MM.1S (cell line): ENCODE measurements at regions not wholly inside any gene's neighbourhood (a gene's known extent, or its start where the extent isn't known, plus 50 kb on each side); places are given as distances from the start of the nearest gene placed in this dataset.
A peak's percentile ranks its signal among the peaks of the same experiment; 100 is the strongest.

Experiments used
- DNase-seq: peaks from one replicate; pipeline ENCODE4 v3.0.0-alpha.2; 2015
- H2AFZ ChIP-seq: fragments of 300-600 bp; sonication (generic); 2 replicates; pipeline ENCODE4 v1.6.0; 2016; ENCODE audit warnings: antibody characterized with exemption, low read length
- H3F3A ChIP-seq: fragments of 300-600 bp; sonication (generic); 2 replicates; pipeline ENCODE4 v1.6.1; 2016; ENCODE audit warnings: mild to moderate bottlenecking, antibody characterized with exemption, low read length, moderate library complexity, mixed read lengths; ENCODE audit not compliant: insufficient read depth
- H3K27ac ChIP-seq: fragments of 300-600 bp; sonication (generic); 2 replicates; pipeline ENCODE4 v1.5.1; 2016; ENCODE audit warnings: mild to moderate bottlenecking, low read length
- H3K27me3 ChIP-seq: fragments of 300-600 bp; sonication (generic); replicated peaks from 2 replicates; pipeline ENCODE4 v1.6.0; 2016; ENCODE audit warnings: low read length; ENCODE audit not compliant: insufficient read depth
- H3K36me3 ChIP-seq: fragments of 300-600 bp; sonication (generic); replicated peaks from 2 replicates; pipeline ENCODE4 v1.6.1; 2016; ENCODE audit warnings: mild to moderate bottlenecking, low read length, mixed read lengths; ENCODE audit not compliant: insufficient read depth
- H3K4me1 ChIP-seq: fragments of 300-600 bp; sonication (generic); 2 replicates; pipeline ENCODE4 v1.6.1; 2016; ENCODE audit warnings: low read length, mixed read lengths
- H3K4me2 ChIP-seq: fragments of 300-600 bp; sonication (generic); 2 replicates; pipeline ENCODE4 v1.6.0; 2016; ENCODE audit warnings: low read depth, low read length
- H3K4me3 ChIP-seq: fragments of 300-600 bp; sonication (generic); 2 replicates; pipeline ENCODE4 v1.5.1; 2016; ENCODE audit warnings: low read length, mixed read lengths
- H3K79me2 ChIP-seq: fragments of 300-600 bp; sonication (generic); 2 replicates; pipeline ENCODE4 v1.6.1; 2016; ENCODE audit warnings: mixed run types, low read length, mixed read lengths
- H3K9ac ChIP-seq: fragments of 300-600 bp; sonication (generic); 2 replicates; pipeline ENCODE4 v1.6.1; 2016; ENCODE audit warnings: low read length, mixed read lengths
- H3K9me2 ChIP-seq: fragments of 300-600 bp; sonication (generic); replicated peaks from 2 replicates; pipeline ENCODE4 v1.6.1; 2016; ENCODE audit warnings: mild to moderate bottlenecking, low read length, mixed read lengths; ENCODE audit not compliant: insufficient read depth
- H3K9me3 ChIP-seq: fragments of 300-600 bp; sonication (generic); replicated peaks from 2 replicates; pipeline ENCODE4 v1.6.1; 2016; ENCODE audit warnings: mild to moderate bottlenecking, low read length, mixed read lengths; ENCODE audit not compliant: insufficient read depth
- H4K20me1 ChIP-seq: fragments of 300-600 bp; sonication (generic); 2 replicates; pipeline ENCODE4 v1.6.1; 2016; ENCODE audit warnings: mild to moderate bottlenecking, low read length, moderate library complexity, mixed read lengths; ENCODE audit not compliant: insufficient read depth
- CTCF ChIP-seq: fragments of 300-600 bp; sonication (generic); IDR thresholded peaks from 2 replicates; pipeline ENCODE4 v1.5.1; 2016; ENCODE audit warnings: antibody characterized with exemption, low read length, mixed read lengths
- EZH2 ChIP-seq: fragments of 300-600 bp; sonication (generic); optimal IDR thresholded peaks from 2 replicates; pipeline ENCODE3; 2017; ENCODE audit warnings: low read depth, mild to moderate bottlenecking, antibody characterized with exemption, low read length, mixed read lengths
- EZH2phosphoT487 ChIP-seq: fragments of 300-600 bp; sonication (generic); IDR thresholded peaks from 2 replicates; pipeline ENCODE4 v1.6.1; 2018; ENCODE audit warnings: antibody characterized with exemption, low read length

GRCh38 chr1:96922181-96922580, 200.6 kb downstream of the PTBP2 start:
- Histone ChIP-seq H3K9me3 (no peaks in the 10 kb centered on the region), H3F3A (no peaks in the 10 kb centered on the region), H3K27ac (no peak overlapping the region), H3K36me3 (no peaks in the 10 kb centered on the region), H3K9ac (no peak overlapping the region), H3K4me1 (0 out of 2 replicates have a peak, but pooled peaks cover 5% of the 10 kb centered on the region), H3K9me2 (no peaks in the 10 kb centered on the region), H3K4me2 (no peak overlapping the region), H3K27me3 (no peaks in the 10 kb centered on the region), H3K4me3 (no peak overlapping the region), H3K79me2 (no peaks in the 10 kb centered on the region), H4K20me1 (no peaks in the 10 kb centered on the region), H2AFZ (no peak overlapping the region)
- DNase-seq, result no peak
- no peak for TF ChIP-seq EZH2
- TF ChIP-seq CTCF, result no peak
- TF ChIP-seq EZH2phosphoT487, result no peak

- no peak for TF ChIP-seq EZH2
- Histone ChIP-seq H2AFZ (no peak overlapping the region), H3K4me1 (0 out of 2 replicates have a peak, but pooled peaks cover 5% of the 10 kb centered on the region), H3F3A (no peaks in the 10 kb centered on the region), H3K9ac (no peak overlapping the region), H3K27ac (no peak overlapping the region), H3K9me3 (no peaks in the 10 kb centered on the region), H3K36me3 (no peaks in the 10 kb centered on the region), H3K79me2 (no peaks in the 10 kb centered on the region), H3K27me3 (no peaks in the 10 kb centered on the region), H3K4me3 (no peak overlapping the region), H3K9me2 (no peaks in the 10 kb centered on the region), H3K4me2 (no peak overlapping the region), H4K20me1 (no peaks in the 10 kb centered on the region)
- DNase-seq, result no peak
These were observed 202.2 kb downstream of the PTBP2 start for GRCh38 chr1:96923753-96924152.

DNA sequence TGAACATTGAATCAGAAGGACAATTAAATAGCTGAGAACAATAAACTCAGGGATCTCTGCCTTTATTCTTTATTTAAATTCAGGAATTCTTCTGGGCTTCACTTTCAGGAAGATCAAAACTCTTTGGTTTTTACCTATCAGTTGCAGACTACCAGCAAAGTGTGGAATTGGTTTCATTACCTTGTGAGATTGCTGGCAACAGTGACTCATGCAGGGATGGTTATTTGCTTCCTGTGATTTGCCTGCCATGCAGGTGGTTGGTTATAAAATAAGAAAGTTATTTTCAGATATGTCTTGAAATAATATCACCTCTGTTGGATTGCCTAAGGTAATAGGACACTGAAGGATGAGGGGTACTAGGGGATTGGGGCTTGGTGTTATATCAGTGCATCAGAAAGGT, 204.6 kb downstream of the PTBP2 start:
- Histone ChIP-seq H3K9me3 (no peaks in the 10 kb centered on the region), H3K27ac (no peak overlapping the region), H3K4me2 (no peak overlapping the region), H3F3A (no peaks in the 10 kb centered on the region), H3K36me3 (no peaks in the 10 kb centered on the region), H3K27me3 (no peaks in the 10 kb centered on the region), H3K9me2 (no peaks in the 10 kb centered on the region), H4K20me1 (no peaks in the 10 kb centered on the region), H3K4me1 (0 out of 2 replicates have a peak, but pooled peaks cover 5% of the 10 kb centered on the region), H2AFZ (no peak overlapping the region), H3K79me2 (no peaks in the 10 kb centered on the region), H3K9ac (no peak overlapping the region), H3K4me3 (no peak overlapping the region)
- TF ChIP-seq CTCF (no peak), EZH2phosphoT487 (no peak), EZH2 (no peak)
- DNase-seq, result peak; percentile 14

GRCh38 chr1:96927125-96927524, 205.5 kb downstream of the PTBP2 start:
- H3K4me3 ChIP-seq, result no peak overlapping the region
- no peaks in the 10 kb centered on the region for H3K9me2 ChIP-seq
- no peaks in the 10 kb centered on the region for H3K79me2 ChIP-seq
- no peaks in the 10 kb centered on the region for H4K20me1 ChIP-seq
- H3K36me3 ChIP-seq, result no peaks in the 10 kb centered on the region
- DNase-seq, result no peak
- 0 out of 2 replicates have a peak, but pooled peaks cover 5% of the 10 kb centered on the region for H3K4me1 ChIP-seq
- H3K9ac ChIP-seq, result no peak overlapping the region
- H2AFZ ChIP-seq, result no peak overlapping the region
- TF ChIP-seq EZH2, result no peak
- no peak for TF ChIP-seq EZH2phosphoT487
- no peak for TF ChIP-seq CTCF
- H3K27me3 ChIP-seq, result no peaks in the 10 kb centered on the region
- no peak overlapping the region for H3K27ac ChIP-seq
- no peak overlapping the region for H3K4me2 ChIP-seq
- H3K9me3 ChIP-seq, result no peaks in the 10 kb centered on the region
- no peaks in the 10 kb centered on the region for H3F3A ChIP-seq
